WTC11 (cell line): ENCODE measurements at regions not wholly inside any gene's neighbourhood (a gene's known extent, or its start where the extent isn't known, plus 50 kb on each side); places are given as distances from the start of the nearest gene placed in this dataset.

ENCODE experiments used
- ATAC-seq: fragments of 200-7000 bp; cut with Tn5 transposase; 2 replicates; pipeline ENCODE4 v1.10.0; 2021; ENCODE audit warnings: mild to moderate bottlenecking, moderate library complexity
- CTCF ChIA-PET: fragments of 300-600 bp; sonication (Branson Sonifier 250); formaldehyde crosslinking; loops from one replicate; lab custom pipeline; 2021; ENCODE audit warnings: antibody characterized with exemption; lab: Charles Lee
- POLR2A ChIA-PET: fragments of 350-600 bp; sonication (Branson Sonifier 250); formaldehyde crosslinking; loops from one replicate; lab custom pipeline; 2021; ENCODE audit warnings: antibody characterized with exemption; lab: Charles Lee
- DNase-seq: peaks from one replicate; pipeline ENCODE4 v3.0.0; 2021; ENCODE audit warnings: low spot score
- H3K27ac Mint-ChIP-seq: 2 replicates; pipeline ENCODE4 v1.8.0; 2021; ENCODE audit warnings: mixed read lengths
- H3K27me3 Mint-ChIP-seq: 2 replicates; pipeline ENCODE4 v1.8.0; 2021; ENCODE audit warnings: low read depth, mild to moderate bottlenecking, moderate library complexity, mixed read lengths
- H3K36me3 Mint-ChIP-seq: 2 replicates; pipeline ENCODE4 v1.8.0; 2021; ENCODE audit warnings: mixed read lengths
- H3K4me1 Mint-ChIP-seq: 2 replicates; pipeline ENCODE4 v1.8.0; 2022; ENCODE audit warnings: mixed read lengths
- H3K4me3 Mint-ChIP-seq: 2 replicates; pipeline ENCODE4 v1.8.0; 2021; ENCODE audit warnings: mild to moderate bottlenecking, moderate library complexity, mixed read lengths
- H3K9me3 Mint-ChIP-seq: 2 replicates; pipeline ENCODE4 v1.8.0; 2021; ENCODE audit warnings: mixed read lengths
- ATF1 ChIP-seq: sonication (generic); formaldehyde crosslinking; IDR thresholded peaks from 2 replicates; pipeline ENCODE4 v1.8.1; 2023; ENCODE audit warnings: mild to moderate bottlenecking, moderate library complexity, missing genetic modification reagents
- CREB1 ChIP-seq: sonication (generic); formaldehyde crosslinking; IDR thresholded peaks from 2 replicates; pipeline ENCODE4 v1.8.0; 2023; ENCODE audit warnings: mild to moderate bottlenecking, missing genetic modification reagents
- FOXJ3 ChIP-seq: sonication (generic); formaldehyde crosslinking; IDR thresholded peaks from 2 replicates; pipeline ENCODE4 v1.9.0; 2021; ENCODE audit warnings: missing genetic modification reagents, mild to moderate bottlenecking, borderline replicate concordance
- MYBL2 ChIP-seq: sonication (generic); formaldehyde crosslinking; IDR thresholded peaks from 2 replicates; pipeline ENCODE4 v1.8.1; 2023; ENCODE audit warnings: mild to moderate bottlenecking, moderate library complexity, missing genetic modification reagents
- NFYB ChIP-seq: sonication (generic); formaldehyde crosslinking; conservative IDR thresholded peaks from 2 replicates; pipeline ENCODE4 v1.8.0; 2022; ENCODE audit warnings: low read depth, missing genetic modification reagents
- NR3C1 ChIP-seq: sonication (generic); formaldehyde crosslinking; conservative IDR thresholded peaks from 2 replicates; pipeline ENCODE4 v1.8.1; 2023; ENCODE audit warnings: low read depth, mild to moderate bottlenecking, missing genetic modification reagents
- OVOL2 ChIP-seq: fragments of 250-450 bp; sonication (Bioruptor Pico); IDR thresholded peaks from 2 replicates; pipeline ENCODE4 v1.9.0; 2021; ENCODE audit warnings: mild to moderate bottlenecking, borderline replicate concordance
- RORB ChIP-seq: fragments of 250-450 bp; sonication (Bioruptor Pico); IDR thresholded peaks from 2 replicates; pipeline ENCODE4 v1.9.0; 2021; ENCODE audit warnings: mild to moderate bottlenecking
- SP1 ChIP-seq: sonication (generic); formaldehyde crosslinking; conservative IDR thresholded peaks from 2 replicates; pipeline ENCODE4 v1.8.1; 2022; ENCODE audit warnings: missing genetic modification reagents
- TEAD4 ChIP-seq: sonication (generic); formaldehyde crosslinking; IDR thresholded peaks from 2 replicates; pipeline ENCODE4 v1.8.0; 2022; ENCODE audit warnings: mild to moderate bottlenecking, missing genetic modification reagents
- TP53 ChIP-seq: sonication (generic); formaldehyde crosslinking; IDR thresholded peaks from 2 replicates; pipeline ENCODE4 v1.8.1; 2023; ENCODE audit warnings: mild to moderate bottlenecking, missing genetic modification reagents
- ZNF138 ChIP-seq: sonication (generic); formaldehyde crosslinking; conservative IDR thresholded peaks from 2 replicates; pipeline ENCODE4 v1.8.1; 2022; ENCODE audit warnings: mild to moderate bottlenecking, moderate library complexity, missing genetic modification reagents
- ZNF219 ChIP-seq: sonication (generic); formaldehyde crosslinking; IDR thresholded peaks from 2 replicates; pipeline ENCODE4 v1.8.0; 2023; ENCODE audit warnings: missing genetic modification reagents, mild to moderate bottlenecking, borderline replicate concordance
- ZNF263 ChIP-seq: sonication (generic); formaldehyde crosslinking; IDR thresholded peaks from 2 replicates; pipeline ENCODE4 v1.8.1; 2022; ENCODE audit warnings: low read depth, mild to moderate bottlenecking, moderate library complexity, missing genetic modification reagents
- ZNF671 ChIP-seq: fragments of 250-450 bp; sonication (Bioruptor Pico); IDR thresholded peaks from 2 replicates; pipeline ENCODE4 v1.8.0; 2021; ENCODE audit warnings: mild to moderate bottlenecking
- TF ChIP-seq, protein P1 (sequence below): sonication (generic); formaldehyde crosslinking; IDR thresholded peaks from 2 replicates; pipeline ENCODE4 v1.8.1; 2023; ENCODE audit warnings: mild to moderate bottlenecking, missing genetic modification reagents, borderline replicate concordance
- TF ChIP-seq, protein P2 (sequence below): sonication (generic); formaldehyde crosslinking; IDR thresholded peaks from 2 replicates; pipeline ENCODE4 v1.8.0; 2022; ENCODE audit warnings: mild to moderate bottlenecking, missing genetic modification reagents
- TF ChIP-seq, protein P3 (sequence below): sonication (generic); formaldehyde crosslinking; IDR thresholded peaks from 2 replicates; pipeline ENCODE4 v1.8.1; 2022; ENCODE audit warnings: mild to moderate bottlenecking, missing genetic modification reagents, moderate library complexity, borderline replicate concordance
- TF ChIP-seq, protein P4 (sequence below): sonication (generic); formaldehyde crosslinking; IDR thresholded peaks from 2 replicates; pipeline ENCODE4 v1.8.1; 2022; ENCODE audit warnings: mild to moderate bottlenecking, moderate library complexity, missing genetic modification reagents
- TF ChIP-seq, protein P5 (sequence below): fragments of 250-450 bp; sonication (Bioruptor Pico); IDR thresholded peaks from 2 replicates; pipeline ENCODE4 v1.8.0; 2021; ENCODE audit warnings: mild to moderate bottlenecking
- TF ChIP-seq, protein P6 (sequence below): sonication (generic); formaldehyde crosslinking; IDR thresholded peaks from 2 replicates; pipeline ENCODE4 v1.8.1; 2023; ENCODE audit warnings: mild to moderate bottlenecking, missing genetic modification reagents, moderate library complexity
- TF ChIP-seq, protein P7 (sequence below): sonication (generic); formaldehyde crosslinking; IDR thresholded peaks from 2 replicates; pipeline ENCODE4 v1.8.1; 2022; ENCODE audit warnings: low read depth, missing genetic modification reagents, borderline replicate concordance

DNA sequence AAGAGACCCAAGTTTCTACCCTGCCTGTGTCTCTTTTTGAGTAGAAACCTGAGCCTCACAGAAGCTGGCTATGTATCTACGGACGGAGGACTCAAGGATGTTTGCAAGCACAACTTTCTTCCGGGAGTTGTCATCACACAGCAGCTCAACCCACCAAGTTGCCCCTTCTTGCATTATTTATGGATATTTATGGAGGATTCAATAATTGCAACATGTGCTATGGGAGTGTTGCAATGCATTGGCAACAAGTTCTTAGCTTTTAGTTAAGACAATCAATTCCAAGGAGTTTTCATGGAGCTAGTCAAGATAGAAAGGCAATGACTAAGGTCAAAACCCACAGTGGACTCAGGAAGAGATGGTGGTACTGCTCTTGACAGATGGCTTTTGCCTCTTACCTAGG, 336.9 kb downstream of the ENC1 start:
- Mint-ChIP-seq H3K36me3 (no peaks in the 10 kb centered on the region), H3K4me1 (no peaks in the 10 kb centered on the region), H3K27ac (no peak overlapping the region), H3K9me3 (peaks cover 9% of the 10 kb centered on the region; the same call in 1 of the 2 replicates), H3K27me3 (no peaks in the 10 kb centered on the region), H3K4me3 (no peak overlapping the region)
- ATAC-seq (no peak), DNase-seq (no peak)
- CTCF ChIA-PET: no interaction called here
- POLR2A ChIA-PET: no interaction called here
- TF ChIP-seq OVOL2 (CRISPR knock-in tag): no peak
- no peak for TF ChIP-seq MYBL2 (CRISPR knock-in tag)
- TF ChIP-seq NR3C1 (CRISPR knock-in tag): no peak
- TF ChIP-seq, protein P1, sequence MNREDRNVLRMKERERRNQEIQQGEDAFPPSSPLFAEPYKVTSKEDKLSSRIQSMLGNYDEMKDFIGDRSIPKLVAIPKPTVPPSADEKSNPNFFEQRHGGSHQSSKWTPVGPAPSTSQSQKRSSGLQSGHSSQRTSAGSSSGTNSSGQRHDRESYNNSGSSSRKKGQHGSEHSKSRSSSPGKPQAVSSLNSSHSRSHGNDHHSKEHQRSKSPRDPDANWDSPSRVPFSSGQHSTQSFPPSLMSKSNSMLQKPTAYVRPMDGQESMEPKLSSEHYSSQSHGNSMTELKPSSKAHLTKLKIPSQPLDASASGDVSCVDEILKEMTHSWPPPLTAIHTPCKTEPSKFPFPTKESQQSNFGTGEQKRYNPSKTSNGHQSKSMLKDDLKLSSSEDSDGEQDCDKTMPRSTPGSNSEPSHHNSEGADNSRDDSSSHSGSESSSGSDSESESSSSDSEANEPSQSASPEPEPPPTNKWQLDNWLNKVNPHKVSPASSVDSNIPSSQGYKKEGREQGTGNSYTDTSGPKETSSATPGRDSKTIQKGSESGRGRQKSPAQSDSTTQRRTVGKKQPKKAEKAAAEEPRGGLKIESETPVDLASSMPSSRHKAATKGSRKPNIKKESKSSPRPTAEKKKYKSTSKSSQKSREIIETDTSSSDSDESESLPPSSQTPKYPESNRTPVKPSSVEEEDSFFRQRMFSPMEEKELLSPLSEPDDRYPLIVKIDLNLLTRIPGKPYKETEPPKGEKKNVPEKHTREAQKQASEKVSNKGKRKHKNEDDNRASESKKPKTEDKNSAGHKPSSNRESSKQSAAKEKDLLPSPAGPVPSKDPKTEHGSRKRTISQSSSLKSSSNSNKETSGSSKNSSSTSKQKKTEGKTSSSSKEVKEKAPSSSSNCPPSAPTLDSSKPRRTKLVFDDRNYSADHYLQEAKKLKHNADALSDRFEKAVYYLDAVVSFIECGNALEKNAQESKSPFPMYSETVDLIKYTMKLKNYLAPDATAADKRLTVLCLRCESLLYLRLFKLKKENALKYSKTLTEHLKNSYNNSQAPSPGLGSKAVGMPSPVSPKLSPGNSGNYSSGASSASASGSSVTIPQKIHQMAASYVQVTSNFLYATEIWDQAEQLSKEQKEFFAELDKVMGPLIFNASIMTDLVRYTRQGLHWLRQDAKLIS (CRISPR knock-in tag): no peak

DNA sequence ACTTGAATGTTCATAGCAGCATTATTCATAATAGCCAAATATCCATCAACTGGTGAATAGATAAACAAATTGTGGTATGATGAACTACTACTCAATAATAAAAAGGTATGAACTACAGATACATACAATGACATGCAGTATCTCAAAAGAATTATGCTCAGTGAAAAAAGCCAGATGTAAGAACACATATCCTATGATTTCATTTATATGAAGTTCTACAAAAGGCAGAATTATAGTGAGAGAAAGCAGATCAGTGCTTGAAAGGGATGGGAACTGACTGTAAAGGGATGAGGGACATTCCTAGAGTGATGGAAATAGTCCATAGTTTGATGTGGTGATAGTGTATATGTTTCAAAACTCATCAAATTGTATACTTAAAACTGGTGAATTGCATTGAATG, 339.0 kb downstream of the ENC1 start:
- TF ChIP-seq TEAD4 (CRISPR knock-in tag): no peak
- TF ChIP-seq, protein P2, sequence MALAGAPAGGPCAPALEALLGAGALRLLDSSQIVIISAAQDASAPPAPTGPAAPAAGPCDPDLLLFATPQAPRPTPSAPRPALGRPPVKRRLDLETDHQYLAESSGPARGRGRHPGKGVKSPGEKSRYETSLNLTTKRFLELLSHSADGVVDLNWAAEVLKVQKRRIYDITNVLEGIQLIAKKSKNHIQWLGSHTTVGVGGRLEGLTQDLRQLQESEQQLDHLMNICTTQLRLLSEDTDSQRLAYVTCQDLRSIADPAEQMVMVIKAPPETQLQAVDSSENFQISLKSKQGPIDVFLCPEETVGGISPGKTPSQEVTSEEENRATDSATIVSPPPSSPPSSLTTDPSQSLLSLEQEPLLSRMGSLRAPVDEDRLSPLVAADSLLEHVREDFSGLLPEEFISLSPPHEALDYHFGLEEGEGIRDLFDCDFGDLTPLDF: no peak
- TF ChIP-seq ATF1: no peak
- TF ChIP-seq, all 79 proteins: peak for 0
- ChIA-PET POLR2A (no interaction called here), CTCF (no interaction called here)
- Mint-ChIP-seq H3K4me3 (no peak overlapping the region), H3K27ac (no peak overlapping the region), H3K4me1 (no peaks in the 10 kb centered on the region), H3K36me3 (no peaks in the 10 kb centered on the region), H3K9me3 (peaks cover 9% of the 10 kb centered on the region; the same call in 1 of the 2 replicates), H3K27me3 (no peaks in the 10 kb centered on the region)
- DNase-seq (no peak), ATAC-seq (no peak)

DNA sequence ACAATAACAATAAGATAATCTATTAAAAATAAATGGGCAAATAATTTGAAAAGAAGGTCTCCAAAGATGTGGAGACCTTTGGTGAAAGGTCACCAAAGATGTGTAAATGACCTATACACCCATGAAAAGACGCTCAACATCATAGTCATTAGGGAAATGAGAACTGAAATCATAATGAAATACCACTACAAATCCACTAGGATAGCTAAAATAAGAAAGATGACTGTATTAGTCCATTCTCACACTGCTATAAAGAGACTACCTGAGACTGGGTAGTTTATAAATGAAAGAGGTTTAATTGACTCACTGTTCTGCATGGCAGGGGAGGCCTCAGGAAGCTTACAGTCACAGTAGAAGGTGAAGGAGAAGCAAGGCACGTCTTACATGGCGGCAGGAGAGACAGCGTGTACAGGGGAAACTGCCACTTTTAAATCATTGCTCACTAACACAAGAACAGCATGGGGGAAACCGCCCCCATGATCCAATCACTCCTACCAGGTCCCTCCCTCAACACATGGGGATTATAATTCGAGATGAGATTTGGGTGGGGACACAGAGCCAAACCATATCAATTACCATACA, 339.6 kb downstream of the ENC1 start:
- ChIA-PET CTCF (no interaction called here), POLR2A (interaction anchor here (0.6 kb wide), 1 partner anchor 380 kb away, joined by 3 read pairs; no protein-coding TSS in a partner anchor)
- ATAC-seq (no peak), DNase-seq (no peak)
- no peak overlapping the region for H3K4me3 Mint-ChIP-seq
- no peak overlapping the region for H3K27ac Mint-ChIP-seq
- H3K36me3 Mint-ChIP-seq: no peaks in the 10 kb centered on the region
- H3K4me1 Mint-ChIP-seq: no peaks in the 10 kb centered on the region
- H3K27me3 Mint-ChIP-seq: no peaks in the 10 kb centered on the region
- TF ChIP-seq RORB (CRISPR knock-in tag): no peak
- TF ChIP-seq ZNF671 (CRISPR knock-in tag): no peak
- TF ChIP-seq, protein P3, sequence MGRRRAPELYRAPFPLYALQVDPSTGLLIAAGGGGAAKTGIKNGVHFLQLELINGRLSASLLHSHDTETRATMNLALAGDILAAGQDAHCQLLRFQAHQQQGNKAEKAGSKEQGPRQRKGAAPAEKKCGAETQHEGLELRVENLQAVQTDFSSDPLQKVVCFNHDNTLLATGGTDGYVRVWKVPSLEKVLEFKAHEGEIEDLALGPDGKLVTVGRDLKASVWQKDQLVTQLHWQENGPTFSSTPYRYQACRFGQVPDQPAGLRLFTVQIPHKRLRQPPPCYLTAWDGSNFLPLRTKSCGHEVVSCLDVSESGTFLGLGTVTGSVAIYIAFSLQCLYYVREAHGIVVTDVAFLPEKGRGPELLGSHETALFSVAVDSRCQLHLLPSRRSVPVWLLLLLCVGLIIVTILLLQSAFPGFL (CRISPR knock-in tag): no peak
- TF ChIP-seq, protein P4, sequence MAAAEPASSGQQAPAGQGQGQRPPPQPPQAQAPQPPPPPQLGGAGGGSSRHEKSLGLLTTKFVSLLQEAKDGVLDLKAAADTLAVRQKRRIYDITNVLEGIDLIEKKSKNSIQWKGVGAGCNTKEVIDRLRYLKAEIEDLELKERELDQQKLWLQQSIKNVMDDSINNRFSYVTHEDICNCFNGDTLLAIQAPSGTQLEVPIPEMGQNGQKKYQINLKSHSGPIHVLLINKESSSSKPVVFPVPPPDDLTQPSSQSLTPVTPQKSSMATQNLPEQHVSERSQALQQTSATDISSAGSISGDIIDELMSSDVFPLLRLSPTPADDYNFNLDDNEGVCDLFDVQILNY (CRISPR knock-in tag): no peak
- no peak for TF ChIP-seq TP53 (CRISPR knock-in tag)
- no peak for TF ChIP-seq SP1 (CRISPR knock-in tag)
- TF ChIP-seq, protein P5, sequence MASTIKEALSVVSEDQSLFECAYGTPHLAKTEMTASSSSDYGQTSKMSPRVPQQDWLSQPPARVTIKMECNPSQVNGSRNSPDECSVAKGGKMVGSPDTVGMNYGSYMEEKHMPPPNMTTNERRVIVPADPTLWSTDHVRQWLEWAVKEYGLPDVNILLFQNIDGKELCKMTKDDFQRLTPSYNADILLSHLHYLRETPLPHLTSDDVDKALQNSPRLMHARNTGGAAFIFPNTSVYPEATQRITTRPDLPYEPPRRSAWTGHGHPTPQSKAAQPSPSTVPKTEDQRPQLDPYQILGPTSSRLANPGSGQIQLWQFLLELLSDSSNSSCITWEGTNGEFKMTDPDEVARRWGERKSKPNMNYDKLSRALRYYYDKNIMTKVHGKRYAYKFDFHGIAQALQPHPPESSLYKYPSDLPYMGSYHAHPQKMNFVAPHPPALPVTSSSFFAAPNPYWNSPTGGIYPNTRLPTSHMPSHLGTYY: no peak
- TF ChIP-seq, protein P6, sequence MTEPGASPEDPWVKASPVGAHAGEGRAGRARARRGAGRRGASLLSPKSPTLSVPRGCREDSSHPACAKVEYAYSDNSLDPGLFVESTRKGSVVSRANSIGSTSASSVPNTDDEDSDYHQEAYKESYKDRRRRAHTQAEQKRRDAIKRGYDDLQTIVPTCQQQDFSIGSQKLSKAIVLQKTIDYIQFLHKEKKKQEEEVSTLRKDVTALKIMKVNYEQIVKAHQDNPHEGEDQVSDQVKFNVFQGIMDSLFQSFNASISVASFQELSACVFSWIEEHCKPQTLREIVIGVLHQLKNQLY (CRISPR knock-in tag): no peak
- TF ChIP-seq ZNF219: no peak
- TF ChIP-seq NFYB (CRISPR knock-in tag): no peak
- no peak for TF ChIP-seq ZNF263 (CRISPR knock-in tag)
- TF ChIP-seq ZNF138: no peak
- TF ChIP-seq, protein P7, sequence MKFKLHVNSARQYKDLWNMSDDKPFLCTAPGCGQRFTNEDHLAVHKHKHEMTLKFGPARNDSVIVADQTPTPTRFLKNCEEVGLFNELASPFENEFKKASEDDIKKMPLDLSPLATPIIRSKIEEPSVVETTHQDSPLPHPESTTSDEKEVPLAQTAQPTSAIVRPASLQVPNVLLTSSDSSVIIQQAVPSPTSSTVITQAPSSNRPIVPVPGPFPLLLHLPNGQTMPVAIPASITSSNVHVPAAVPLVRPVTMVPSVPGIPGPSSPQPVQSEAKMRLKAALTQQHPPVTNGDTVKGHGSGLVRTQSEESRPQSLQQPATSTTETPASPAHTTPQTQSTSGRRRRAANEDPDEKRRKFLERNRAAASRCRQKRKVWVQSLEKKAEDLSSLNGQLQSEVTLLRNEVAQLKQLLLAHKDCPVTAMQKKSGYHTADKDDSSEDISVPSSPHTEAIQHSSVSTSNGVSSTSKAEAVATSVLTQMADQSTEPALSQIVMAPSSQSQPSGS: no peak
- no peak for TF ChIP-seq CREB1 (CRISPR knock-in tag)
- TF ChIP-seq FOXJ3 (CRISPR knock-in tag): no peak
- no peak for TF ChIP-seq TEAD4 (CRISPR knock-in tag)
- H3K9me3 Mint-ChIP-seq: peaks cover 9% of the 10 kb centered on the region; the same call in 1 of the 2 replicates
